Mesothelial cell of epicardium (in vitro differentiated cells): ENCODE measurements at regions not wholly inside any gene's neighbourhood (a gene's known extent, or its start where the extent isn't known, plus 50 kb on each side); places are given as distances from the start of the nearest gene placed in this dataset.

ENCODE experiments used
- DNase-seq, 2 experiments: peaks; one replicate each; pipeline ENCODE4 v3.0.0; 2021; ENCODE audit warnings: low spot score in 2 of 2; ENCODE audit not compliant: unreplicated experiment in 2 of 2
- H3K27ac Mint-ChIP-seq: 2 replicates; pipeline ENCODE4 v1.8.0; 2021; ENCODE audit warnings: mixed read lengths
- H3K27me3 Mint-ChIP-seq: 2 replicates; pipeline ENCODE4 v1.8.0; 2021; ENCODE audit warnings: low read depth, mixed read lengths
- H3K36me3 Mint-ChIP-seq: 2 replicates; pipeline ENCODE4 v1.8.0; 2021; ENCODE audit warnings: mixed read lengths
- H3K4me1 Mint-ChIP-seq: 2 replicates; pipeline ENCODE4 v1.8.0; 2021; ENCODE audit warnings: mixed read lengths
- H3K4me3 Mint-ChIP-seq: 2 replicates; pipeline ENCODE4 v1.8.0; 2021; ENCODE audit warnings: mild to moderate bottlenecking, moderate library complexity, mixed read lengths
- H3K9me3 Mint-ChIP-seq: 2 replicates; pipeline ENCODE4 v1.8.0; 2021; ENCODE audit warnings: mixed read lengths
- CTCF ChIP-seq: fragments of 200-600 bp; sonication (generic); IDR thresholded peaks from one replicate; pipeline ENCODE4 v1.5.0; 2021; ENCODE audit warnings: antibody characterized with exemption; ENCODE audit not compliant: unreplicated experiment

GRCh38 chr7:51685794-51686193, 369.2 kb upstream of the COBL start:
- H3K4me1 Mint-ChIP-seq: no peaks in the 10 kb centered on the region
- no peak overlapping the region for H3K27ac Mint-ChIP-seq
- peaks cover 4% of the 10 kb centered on the region for H3K9me3 Mint-ChIP-seq
- H3K27me3 Mint-ChIP-seq: peaks cover 13% of the 10 kb centered on the region
- no peaks in the 10 kb centered on the region for H3K36me3 Mint-ChIP-seq
- TF ChIP-seq CTCF: no peak
- no peak overlapping the region for H3K4me3 Mint-ChIP-seq
- DNase-seq: no peak

GRCh38 chr7:51680594-51681399, 364.2 kb upstream of the COBL start:
- TF ChIP-seq CTCF: no peak
- peaks cover 26% of the 10 kb centered on the region for H3K27me3 Mint-ChIP-seq
- no peak overlapping the region for H3K27ac Mint-ChIP-seq
- H3K4me1 Mint-ChIP-seq: no peaks in the 10 kb centered on the region
- H3K36me3 Mint-ChIP-seq: no peaks in the 10 kb centered on the region
- no peaks in the 10 kb centered on the region for H3K9me3 Mint-ChIP-seq
- no peak overlapping the region for H3K4me3 Mint-ChIP-seq
- no peak for DNase-seq

- Mint-ChIP-seq H3K27ac (no peak overlapping the region), H3K9me3 (peaks cover 4% of the 10 kb centered on the region), H3K4me1 (no peaks in the 10 kb centered on the region), H3K36me3 (no peaks in the 10 kb centered on the region), H3K27me3 (peaks cover 26% of the 10 kb centered on the region), H3K4me3 (no peak overlapping the region)
- TF ChIP-seq CTCF: no peak
- no peak for DNase-seq
These were observed 362.7 kb upstream of the COBL start for GRCh38 chr7:51679358-51679757.

GRCh38 chr7:51666751-51667150, 350.1 kb upstream of the COBL start:
- no peak for DNase-seq
- Mint-ChIP-seq H3K27me3 (peaks cover 34% of the 10 kb centered on the region), H3K36me3 (no peaks in the 10 kb centered on the region), H3K4me1 (peaks cover 11% of the 10 kb centered on the region), H3K9me3 (peaks cover 5% of the 10 kb centered on the region), H3K27ac (no peak overlapping the region), H3K4me3 (no peak overlapping the region)
- TF ChIP-seq CTCF: no peak

GRCh38 chr7:51666266-51666665, 349.7 kb upstream of the COBL start:
- TF ChIP-seq CTCF: no peak
- no peaks in the 10 kb centered on the region for H3K36me3 Mint-ChIP-seq
- no peak for DNase-seq
- no peak overlapping the region for H3K4me3 Mint-ChIP-seq
- no peak overlapping the region for H3K27ac Mint-ChIP-seq
- peaks cover 11% of the 10 kb centered on the region for H3K4me1 Mint-ChIP-seq
- peaks cover 38% of the 10 kb centered on the region for H3K27me3 Mint-ChIP-seq
- H3K9me3 Mint-ChIP-seq: peaks cover 5% of the 10 kb centered on the region
